H9 (cell line): ENCODE measurements at regions not wholly inside any gene's neighbourhood (a gene's known extent, or its start where the extent isn't known, plus 50 kb on each side); places are given as distances from the start of the nearest gene placed in this dataset.

Experiments
- DNase-seq: peaks from one replicate; pipeline ENCODE4 v3.0.0-alpha.2; 2017
- H2AFZ ChIP-seq: one replicate; pipeline ENCODE4 v1.6.1; 2013; ENCODE audit warnings: mild to moderate bottlenecking, low read length, control low read depth, moderate library complexity
- H2AK5ac ChIP-seq: 2 replicates; pipeline ENCODE4 v1.6.1; 2013; ENCODE audit warnings: low read length, control low read depth, mixed read lengths; ENCODE audit not compliant: insufficient read length
- H2BK120ac ChIP-seq: one replicate; pipeline ENCODE4 v1.6.1; 2013; ENCODE audit warnings: low read depth, mild to moderate bottlenecking, low read length, control low read depth, inconsistent platforms; ENCODE audit not compliant: poor library complexity, severe bottlenecking
- H2BK12ac ChIP-seq: 2 replicates; pipeline ENCODE4 v1.6.1; 2013; ENCODE audit warnings: low read length, control low read depth, mixed read lengths, low read depth; ENCODE audit not compliant: insufficient read length
- H2BK15ac ChIP-seq: 2 replicates; pipeline ENCODE4 v1.6.1; 2013; ENCODE audit warnings: low read depth, low read length, control low read depth
- H2BK20ac ChIP-seq: one replicate; pipeline ENCODE4 v1.6.1; 2013; ENCODE audit warnings: low read depth, mild to moderate bottlenecking, low read length, control low read depth, inconsistent platforms; ENCODE audit not compliant: poor library complexity, severe bottlenecking
- H2BK5ac ChIP-seq: 2 replicates; pipeline ENCODE4 v1.6.1; 2013; ENCODE audit warnings: low read length, control low read depth, mixed read lengths; ENCODE audit not compliant: insufficient read length
- H3K14ac ChIP-seq: 2 replicates; pipeline ENCODE4 v1.6.1; 2013; ENCODE audit warnings: low read length, control low read depth; ENCODE audit not compliant: insufficient read depth
- H3K18ac ChIP-seq: 2 replicates; pipeline ENCODE4 v1.6.1; 2013; ENCODE audit warnings: low read depth, mild to moderate bottlenecking, mixed read lengths, low read length, control low read depth; ENCODE audit not compliant: insufficient read length
- H3K23ac ChIP-seq: 2 replicates; pipeline ENCODE4 v1.6.1; 2013; ENCODE audit warnings: low read length, control low read depth, mixed read lengths, low read depth; ENCODE audit not compliant: insufficient read length
- H3K23me2 ChIP-seq: 2 replicates; pipeline ENCODE4 v1.6.1; 2013; ENCODE audit warnings: low read depth, mild to moderate bottlenecking, mixed read lengths, low read length, control low read depth; ENCODE audit not compliant: insufficient read length, poor library complexity, severe bottlenecking
- H3K27ac ChIP-seq: 2 replicates; pipeline ENCODE4 v1.5.1; 2013; ENCODE audit warnings: low read length, control low read depth, mixed read lengths, low read depth; ENCODE audit not compliant: insufficient read length
- H3K27me3 ChIP-seq: 2 replicates; pipeline ENCODE4 v1.6.1; 2013; ENCODE audit warnings: low read length, control low read depth, inconsistent platforms; ENCODE audit not compliant: insufficient read depth
- H3K4ac ChIP-seq: 2 replicates; pipeline ENCODE4 v1.6.1; 2013; ENCODE audit warnings: low read depth, mild to moderate bottlenecking, control low read depth, inconsistent platforms, low read length, moderate library complexity
- H3K4me1 ChIP-seq: 2 replicates; pipeline ENCODE4 v1.6.1; 2013; ENCODE audit warnings: low read length, control low read depth, inconsistent platforms; ENCODE audit not compliant: insufficient read depth
- H3K4me2 ChIP-seq: 2 replicates; pipeline ENCODE4 v1.6.1; 2013; ENCODE audit warnings: low read length, control low read depth, mixed read lengths; ENCODE audit not compliant: insufficient read length, insufficient read depth
- H3K56ac ChIP-seq: 2 replicates; pipeline ENCODE4 v1.6.1; 2013; ENCODE audit warnings: low read depth, mild to moderate bottlenecking, mixed read lengths, low read length, control low read depth; ENCODE audit not compliant: insufficient read length
- H3K79me1 ChIP-seq: 2 replicates; pipeline ENCODE4 v1.6.1; 2013; ENCODE audit warnings: low read depth, mild to moderate bottlenecking, moderate library complexity, low read length, control low read depth, inconsistent platforms; ENCODE audit not compliant: insufficient read depth, poor library complexity, severe bottlenecking
- H3K79me2 ChIP-seq: 2 replicates; pipeline ENCODE4 v1.6.1; 2013; ENCODE audit warnings: low read length, control low read depth, inconsistent platforms; ENCODE audit not compliant: insufficient read depth
- H3K9ac ChIP-seq: 2 replicates; pipeline ENCODE4 v1.6.1; 2013; ENCODE audit warnings: low read length, control low read depth, mixed read lengths; ENCODE audit not compliant: insufficient read length; ENCODE audit errors: extremely low read depth
- H3K9me3 ChIP-seq: one replicate; pipeline ENCODE4 v1.6.1; 2013; ENCODE audit warnings: low read depth, low read length, inconsistent platforms; ENCODE audit not compliant: control insufficient read depth
- H3T11ph ChIP-seq: one replicate; pipeline ENCODE4 v1.6.1; 2013; ENCODE audit warnings: mild to moderate bottlenecking, low read length, control low read depth, inconsistent platforms
- H4K20me1 ChIP-seq: one replicate; pipeline ENCODE4 v1.6.1; 2013; ENCODE audit not compliant: control insufficient read depth, insufficient read length, insufficient read depth
- H4K5ac ChIP-seq: 2 replicates; pipeline ENCODE4 v1.6.1; 2013; ENCODE audit warnings: low read depth, mild to moderate bottlenecking, mixed read lengths, low read length, control low read depth; ENCODE audit not compliant: insufficient read length
- H4K8ac ChIP-seq: replicated peaks from 2 replicates; pipeline ENCODE4 v1.6.1; 2013; ENCODE audit warnings: low read length, control low read depth, mixed read lengths, low read depth; ENCODE audit not compliant: insufficient read length
- H4K91ac ChIP-seq: 2 replicates; pipeline ENCODE4 v1.6.1; 2013; ENCODE audit warnings: low read depth, mild to moderate bottlenecking, moderate library complexity, mixed read lengths, low read length, control low read depth; ENCODE audit not compliant: insufficient read length
- H3K27ac Mint-ChIP-seq, 3 experiments: 2 replicates in 2 of 3; 3 replicates in 1 of 3; pipeline ENCODE4 v1.8.0; 2020 to 2021; ENCODE audit warnings: mixed read lengths in 3 of 3, mild to moderate bottlenecking in 1 of 3, moderate library complexity in 1 of 3
- H3K27me3 Mint-ChIP-seq: 2 replicates; pipeline ENCODE4 v1.8.0; 2021; ENCODE audit warnings: low read depth, mild to moderate bottlenecking, moderate library complexity, mixed read lengths
- H3K36me3 Mint-ChIP-seq, 3 experiments: 2 replicates in 2 of 3; 3 replicates in 1 of 3; pipeline ENCODE4 v1.8.0; 2020 to 2021; ENCODE audit warnings: low read depth in 3 of 3, mixed read lengths in 3 of 3; ENCODE audit not compliant: insufficient read depth in 1 of 3
- H3K4me1 Mint-ChIP-seq, 2 experiments: 2 replicates each; pipeline ENCODE4 v1.8.0; 2020; ENCODE audit warnings: mixed read lengths in 2 of 2
- H3K4me3 Mint-ChIP-seq, 2 experiments: 2 replicates in 1 of 2; 3 replicates in 1 of 2; pipeline ENCODE4 v1.8.0; 2020 to 2021; ENCODE audit warnings: mild to moderate bottlenecking in 2 of 2, mixed read lengths in 2 of 2, moderate library complexity in 1 of 2
- H3K9me3 Mint-ChIP-seq, 2 experiments: 2 replicates in 1 of 2; 3 replicates in 1 of 2; pipeline ENCODE4 v1.8.0; 2020; ENCODE audit warnings: mild to moderate bottlenecking in 2 of 2, mixed read lengths in 2 of 2, moderate library complexity in 1 of 2
- CTCF ChIP-seq: fragments of 200-600 bp; sonication (generic); conservative IDR thresholded peaks from 3 replicates; pipeline ENCODE4 v1.8.0; 2021; ENCODE audit warnings: antibody characterized with exemption, mild to moderate bottlenecking
- WGBS: extraction: QIAGEN DNeasy Blood & Tissue Kit; methylation state at CpG from one replicate; pipeline ENCODE4 v1.1.7; 2013; ENCODE audit warnings: missing lambda C conversion rate, low lambda C conversion rate, mixed read lengths; ENCODE audit not compliant: insufficient read length; ENCODE audit errors: extremely low coverage; 5-methylcytosine and 5-hydroxymethylcytosine counted together

- H3K18ac ChIP-seq, result no peak overlapping the region
- no peak for TF ChIP-seq CTCF
- H3K9ac ChIP-seq, result no peak overlapping the region
- H4K8ac ChIP-seq, result no peak overlapping the region
- H3K79me2 ChIP-seq, result no peaks in the 10 kb centered on the region
- Mint-ChIP-seq H3K4me1 (peaks cover 21 to 34% of the 10 kb centered on the region in 2 experiments), H3K27ac (no peak overlapping the region), H3K4me3 (no peak overlapping the region), H3K9me3 (peaks cover 22 to 27% of the 10 kb centered on the region in 2 experiments), H3K36me3 (peaks cover 0 to 24% (median 4%) of the 10 kb centered on the region in 3 experiments; a peak in 4 of 7 replicates), H3K27me3 (peaks cover 6% of the 10 kb centered on the region; the same call in 1 of the 2 replicates)
- no peaks in the 10 kb centered on the region for H3K27me3 ChIP-seq
- H4K5ac ChIP-seq, result no peak overlapping the region
- H4K91ac ChIP-seq, result no peak overlapping the region
- H3K23ac ChIP-seq, result no peak overlapping the region
- no peaks in the 10 kb centered on the region for H4K20me1 ChIP-seq
- H3K23me2 ChIP-seq, result no peaks in the 10 kb centered on the region
- no peak overlapping the region for H3K4ac ChIP-seq
- H2BK20ac ChIP-seq, result no peak overlapping the region
- H3T11ph ChIP-seq, result no peak overlapping the region
- no peaks in the 10 kb centered on the region for H3K79me1 ChIP-seq
- no peak overlapping the region for H3K27ac ChIP-seq
- H3K14ac ChIP-seq, result no peak overlapping the region
- no peak overlapping the region for H2BK12ac ChIP-seq
- H2BK120ac ChIP-seq, result no peak overlapping the region
- no peak overlapping the region for H2BK15ac ChIP-seq
- no CpG with 5 or more reads among the region's 6 CpGs for WGBS
- H2BK5ac ChIP-seq, result no peak overlapping the region
- no peak overlapping the region for H3K4me2 ChIP-seq
- no peak overlapping the region for H2AK5ac ChIP-seq
- DNase-seq, result no peak
- no peak overlapping the region for H3K56ac ChIP-seq
- no peaks in the 10 kb centered on the region for H3K9me3 ChIP-seq
- no peak overlapping the region for H2AFZ ChIP-seq
- H3K4me1 ChIP-seq, result peaks cover 8% of the 10 kb centered on the region; the same call in 1 of the 2 replicates
Measured at GRCh38 chr20:60808701-60809100, 443.4 kb upstream of the CDH4 start.
